ENCODE measurements at regions not wholly inside any gene's neighbourhood (a gene's known extent, or its start where the extent isn't known, plus 50 kb on each side); places are given as distances from the start of the nearest gene placed in this dataset.
"Not testable (repeated sequence)": the region's sequence is repeated elsewhere in the genome, so short reads cannot be mapped to it uniquely, and the experiment has no call there.

GRCh38 chr16:60674241-60674640, 1362.0 kb downstream of the CDH8 start:
- peaks cover 4% of the 10 kb centered on the region for H3K9me3 Mint-ChIP-seq
- H3K36me3 Mint-ChIP-seq (ENCODE audit: low read depth), result no peaks in the 10 kb centered on the region
- H3K27ac Mint-ChIP-seq, result no peak overlapping the region
- H3K4me1 Mint-ChIP-seq, result no peaks in the 10 kb centered on the region
- DNase-seq, result no peak
- CTCF ChIA-PET, result no interaction called here
- H3K4me3 Mint-ChIP-seq, result no peak overlapping the region
- H3K27me3 Mint-ChIP-seq, result no peaks in the 10 kb centered on the region
- POLR2A ChIA-PET, result no interaction called here

- no peaks in the 10 kb centered on the region for H3K27me3 Mint-ChIP-seq
- ChIA-PET CTCF (no interaction called here), POLR2A (no interaction called here)
- DNase-seq, result no peak
- no peak overlapping the region for H3K27ac Mint-ChIP-seq
- no peaks in the 10 kb centered on the region for H3K4me1 Mint-ChIP-seq
- H3K9me3 Mint-ChIP-seq, result peaks cover 8% of the 10 kb centered on the region
- no peaks in the 10 kb centered on the region for H3K36me3 Mint-ChIP-seq (ENCODE audit: low read depth)
- no peak overlapping the region for H3K4me3 Mint-ChIP-seq
Observed at GRCh38 chr16:60655514-60656153, 1380.6 kb downstream of the CDH8 start.

- peaks cover 17% of the 10 kb centered on the region for H3K9me3 Mint-ChIP-seq
- H3K4me3 Mint-ChIP-seq, result no peak overlapping the region
- DNase-seq, result no peak
- ChIA-PET CTCF (no interaction called here), POLR2A (no interaction called here)
- no peaks in the 10 kb centered on the region for H3K4me1 Mint-ChIP-seq
- H3K27ac Mint-ChIP-seq, result no peak overlapping the region
- no peaks in the 10 kb centered on the region for H3K27me3 Mint-ChIP-seq
- no peaks in the 10 kb centered on the region for H3K36me3 Mint-ChIP-seq (ENCODE audit: low read depth)
Observed at GRCh38 chr16:60651346-60651745, 1384.9 kb downstream of the CDH8 start.

- Mint-ChIP-seq H3K36me3 (ENCODE audit: low read depth) (no peaks in the 10 kb centered on the region), H3K4me3 (no peak overlapping the region), H3K9me3 (peaks cover 23% of the 10 kb centered on the region), H3K27me3 (no peaks in the 10 kb centered on the region), H3K27ac (no peak overlapping the region), H3K4me1 (no peaks in the 10 kb centered on the region)
- POLR2A ChIA-PET, result no interaction called here
- CTCF ChIA-PET, result no interaction called here
- no peak for DNase-seq
Observed at GRCh38 chr16:60648290-60648689, 1387.9 kb downstream of the CDH8 start.

GRCh38 chr16:60647388-60647787, 1388.8 kb downstream of the CDH8 start:
- H3K9me3 Mint-ChIP-seq, result peaks cover 26% of the 10 kb centered on the region
- H3K27me3 Mint-ChIP-seq; H3K4me1 Mint-ChIP-seq; H3K27ac Mint-ChIP-seq; H3K36me3 Mint-ChIP-seq (ENCODE audit: low read depth); CTCF ChIA-PET; POLR2A ChIA-PET; H3K4me3 Mint-ChIP-seq; DNase-seq: not testable (repeated sequence)

- no peak for DNase-seq
- Mint-ChIP-seq H3K9me3 (peaks cover 31% of the 10 kb centered on the region), H3K27ac (no peak overlapping the region), H3K4me1 (no peaks in the 10 kb centered on the region), H3K27me3 (no peaks in the 10 kb centered on the region), H3K4me3 (no peak overlapping the region), H3K36me3 (ENCODE audit: low read depth) (no peaks in the 10 kb centered on the region)
- CTCF ChIA-PET, result no interaction called here
- POLR2A ChIA-PET, result no interaction called here
Observed at GRCh38 chr16:60646631-60647030, 1389.6 kb downstream of the CDH8 start.

- POLR2A ChIA-PET, result no interaction called here
- H3K36me3 Mint-ChIP-seq (ENCODE audit: low read depth), result no peaks in the 10 kb centered on the region
- no peak overlapping the region for H3K4me3 Mint-ChIP-seq
- DNase-seq, result no peak
- H3K9me3 Mint-ChIP-seq, result peaks cover 33% of the 10 kb centered on the region
- H3K4me1 Mint-ChIP-seq, result no peaks in the 10 kb centered on the region
- CTCF ChIA-PET, result no interaction called here
- H3K27me3 Mint-ChIP-seq, result no peaks in the 10 kb centered on the region
- no peak overlapping the region for H3K27ac Mint-ChIP-seq
Observed at GRCh38 chr16:60645541-60645940, 1390.7 kb downstream of the CDH8 start.

- Mint-ChIP-seq H3K36me3 (ENCODE audit: low read depth) (no peaks in the 10 kb centered on the region), H3K9me3 (peaks cover 30% of the 10 kb centered on the region), H3K4me3 (no peak overlapping the region), H3K27ac (no peak overlapping the region), H3K4me1 (no peaks in the 10 kb centered on the region), H3K27me3 (no peaks in the 10 kb centered on the region)
- CTCF ChIA-PET, result no interaction called here
- DNase-seq, result no peak
- POLR2A ChIA-PET, result no interaction called here
Observed at GRCh38 chr16:60642956-60643355, 1393.3 kb downstream of the CDH8 start.

- Mint-ChIP-seq H3K36me3 (ENCODE audit: low read depth) (no peaks in the 10 kb centered on the region), H3K27me3 (no peaks in the 10 kb centered on the region), H3K27ac (no peak overlapping the region), H3K4me1 (no peaks in the 10 kb centered on the region), H3K9me3 (peaks cover 25% of the 10 kb centered on the region), H3K4me3 (no peak overlapping the region)
- CTCF ChIA-PET, result no interaction called here
- no peak for DNase-seq
- POLR2A ChIA-PET, result no interaction called here
Observed at GRCh38 chr16:60641067-60641665, 1395.1 kb downstream of the CDH8 start.

GRCh38 chr16:60640038-60640437, 1396.2 kb downstream of the CDH8 start:
- no peak for DNase-seq
- no peaks in the 10 kb centered on the region for H3K4me1 Mint-ChIP-seq
- ChIA-PET CTCF (no interaction called here), POLR2A (no interaction called here)
- no peaks in the 10 kb centered on the region for H3K36me3 Mint-ChIP-seq (ENCODE audit: low read depth)
- H3K4me3 Mint-ChIP-seq, result no peak overlapping the region
- H3K9me3 Mint-ChIP-seq, result peaks cover 28% of the 10 kb centered on the region
- no peaks in the 10 kb centered on the region for H3K27me3 Mint-ChIP-seq
- no peak overlapping the region for H3K27ac Mint-ChIP-seq

- H3K27ac Mint-ChIP-seq; H3K4me1 Mint-ChIP-seq; H3K27me3 Mint-ChIP-seq; H3K4me3 Mint-ChIP-seq; H3K36me3 Mint-ChIP-seq (ENCODE audit: low read depth); DNase-seq; CTCF ChIA-PET; POLR2A ChIA-PET: not testable (repeated sequence)
- H3K9me3 Mint-ChIP-seq, result peaks cover 16% of the 10 kb centered on the region
Observed at GRCh38 chr16:60636636-60637035, 1399.6 kb downstream of the CDH8 start.

- H3K36me3 Mint-ChIP-seq (ENCODE audit: low read depth), result no peaks in the 10 kb centered on the region
- peaks cover 16% of the 10 kb centered on the region for H3K9me3 Mint-ChIP-seq
- H3K27ac Mint-ChIP-seq, result no peak overlapping the region
- no peaks in the 10 kb centered on the region for H3K4me1 Mint-ChIP-seq
- POLR2A ChIA-PET, result no interaction called here
- DNase-seq, result no peak
- H3K4me3 Mint-ChIP-seq, result no peak overlapping the region
- CTCF ChIA-PET, result no interaction called here
- no peaks in the 10 kb centered on the region for H3K27me3 Mint-ChIP-seq
Observed at GRCh38 chr16:60636117-60636516, 1400.1 kb downstream of the CDH8 start.

GRCh38 chr16:60635548-60635947, 1400.7 kb downstream of the CDH8 start:
- no peaks in the 10 kb centered on the region for H3K36me3 Mint-ChIP-seq (ENCODE audit: low read depth)
- H3K9me3 Mint-ChIP-seq, result peaks cover 14% of the 10 kb centered on the region

GRCh38 chr16:60611844-60612243, 1424.4 kb downstream of the CDH8 start:
- Mint-ChIP-seq H3K4me3 (no peak overlapping the region), H3K9me3 (peaks cover 17% of the 10 kb centered on the region), H3K36me3 (ENCODE audit: low read depth) (no peaks in the 10 kb centered on the region), H3K27me3 (no peaks in the 10 kb centered on the region), H3K27ac (no peak overlapping the region), H3K4me1 (no peaks in the 10 kb centered on the region)
- no peak for DNase-seq
- POLR2A ChIA-PET, result no interaction called here
- CTCF ChIA-PET, result no interaction called here

More at GRCh38 chr16:60635548-60635947, 1400.7 kb downstream of the CDH8 start:
- Mint-ChIP-seq H3K4me1 (no peaks in the 10 kb centered on the region), H3K4me3 (no peak overlapping the region), H3K27ac (no peak overlapping the region), H3K27me3 (no peaks in the 10 kb centered on the region)
- DNase-seq, result no peak
- CTCF ChIA-PET, result no interaction called here
- POLR2A ChIA-PET, result no interaction called here

All from activated CD4-positive, alpha-beta memory T cell treated with anti-CD3 and anti-CD28 coated beads, Interleukin-2, amount 10 ng/mL, durations not matched to agents 7 days and 5 days (primary cell).